SU-DHL-6 (cell line): ENCODE measurements at regions not wholly inside any gene's neighbourhood (a gene's known extent, or its start where the extent isn't known, plus 50 kb on each side); places are given as distances from the start of the nearest gene placed in this dataset.

Experiments used
- H2AFZ ChIP-seq: fragments of 200-600 bp; sonication (generic); 2 replicates; pipeline ENCODE4 v1.6.1; 2014; ENCODE audit warnings: low read depth, mild to moderate bottlenecking, moderate library complexity, mixed read lengths, antibody characterized with exemption, low read length; ENCODE audit not compliant: severe bottlenecking
- H3F3A ChIP-seq: fragments of 200-600 bp; shearing (Covaris generic); 2 replicates; pipeline ENCODE4 v1.6.0; 2016; ENCODE audit warnings: antibody characterized with exemption, mild to moderate bottlenecking; ENCODE audit not compliant: insufficient read depth
- H3K27ac ChIP-seq: fragments of 200-600 bp; sonication (generic); 2 replicates; pipeline ENCODE4 v1.5.1; 2016; ENCODE audit warnings: low read depth, mild to moderate bottlenecking, low read length, moderate library complexity, mixed read lengths
- H3K27me3 ChIP-seq: fragments of 200-600 bp; sonication (generic), shearing (Covaris generic); 2 replicates; pipeline ENCODE4 v1.6.0; 2014; ENCODE audit warnings: mild to moderate bottlenecking, low read length
- H3K36me3 ChIP-seq: fragments of 200-600 bp; sonication (generic); 2 replicates; pipeline ENCODE4 v1.6.1; 2014; ENCODE audit warnings: mild to moderate bottlenecking, low read length, mixed read lengths
- H3K4me2 ChIP-seq: fragments of 300-600, 200-600 bp; shearing (Covaris generic), sonication (generic); 2 replicates; pipeline ENCODE4 v1.6.0; 2014; ENCODE audit warnings: low read length, low read depth, mild to moderate bottlenecking; ENCODE audit not compliant: poor library complexity, severe bottlenecking
- H3K4me3 ChIP-seq: fragments of 200-600 bp; sonication (generic); 2 replicates; pipeline ENCODE4 v1.5.1; 2014; ENCODE audit warnings: antibody characterized with exemption, low read length, mild to moderate bottlenecking, mixed read lengths; ENCODE audit not compliant: insufficient read depth, poor library complexity, severe bottlenecking
- H3K79me2 ChIP-seq: fragments of 200-600 bp; sonication (generic); 2 replicates; pipeline ENCODE4 v1.6.1; 2014; ENCODE audit warnings: mild to moderate bottlenecking, low read length, moderate library complexity; ENCODE audit not compliant: insufficient read depth
- H3K9ac ChIP-seq: fragments of 200-600 bp; sonication (generic); 2 replicates; pipeline ENCODE4 v1.7.0; 2014; ENCODE audit warnings: mild to moderate bottlenecking, low read length
- H3K9me2 ChIP-seq: fragments of 200-600 bp; sonication (generic); replicated peaks from 2 replicates; pipeline ENCODE4 v1.6.1; 2014; ENCODE audit warnings: low read length; ENCODE audit not compliant: insufficient read depth
- H3K9me3 ChIP-seq: fragments of 200-600 bp; sonication (generic); 2 replicates; pipeline ENCODE4 v1.6.1; 2014; ENCODE audit warnings: low read length, mixed read lengths; ENCODE audit not compliant: insufficient read depth
- H4K20me1 ChIP-seq: fragments of 200-600 bp; sonication (generic); 2 replicates; pipeline ENCODE4 v1.6.1; 2014; ENCODE audit warnings: low read depth, mild to moderate bottlenecking, antibody characterized with exemption, low read length, moderate library complexity, mixed read lengths
- CTCF ChIP-seq: fragments of 200-600 bp; sonication (generic); IDR thresholded peaks from one replicate; pipeline ENCODE4 v1.5.1; 2017; ENCODE audit warnings: antibody characterized with exemption, mild to moderate bottlenecking, low read length, moderate library complexity; ENCODE audit not compliant: insufficient read depth, poor library complexity, severe bottlenecking
- EZH2phosphoT487 ChIP-seq: fragments of 200-600 bp; sonication (generic), shearing (Covaris generic); conservative IDR thresholded peaks from 2 replicates; pipeline ENCODE4 v1.6.1; 2018; ENCODE audit warnings: mild to moderate bottlenecking, antibody characterized with exemption, low read length, moderate library complexity, mixed read lengths

DNA sequence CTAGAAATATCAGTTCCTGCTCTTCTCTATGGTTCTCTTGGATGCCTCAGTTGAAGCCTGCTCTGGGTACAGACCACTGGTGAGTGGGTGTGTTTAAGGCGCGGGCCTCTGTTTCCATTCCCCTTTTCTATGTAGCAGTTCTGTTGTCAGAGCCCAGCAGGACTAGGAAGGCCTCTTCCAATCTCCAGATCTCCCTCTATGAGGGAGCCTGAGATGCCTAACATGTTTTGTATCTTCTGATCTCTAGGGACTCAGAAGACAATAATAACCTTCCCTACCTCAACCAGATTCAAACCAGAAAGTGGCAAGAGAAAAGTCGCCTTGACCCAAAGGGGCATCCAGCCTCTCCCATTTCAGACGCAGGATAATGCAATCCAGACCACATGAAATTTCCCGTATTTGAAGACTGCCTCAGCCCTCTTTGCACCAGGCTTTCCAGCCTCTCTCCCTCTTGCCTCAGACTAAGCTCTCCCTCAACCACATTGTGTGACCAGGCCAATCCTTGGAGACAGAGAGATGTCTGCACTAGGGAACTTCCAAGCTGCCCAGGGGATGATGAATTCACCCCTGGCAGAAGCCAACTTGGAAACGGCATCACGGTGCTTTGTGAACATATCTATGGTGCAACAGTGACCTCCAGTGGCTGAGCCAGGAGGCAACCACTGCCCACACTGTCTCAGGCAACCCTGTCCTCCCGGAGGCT is 150.1 kb upstream of the UBASH3B start:
- H3K4me2 ChIP-seq: no peak overlapping the region
- no peaks in the 10 kb centered on the region for H3K9me3 ChIP-seq
- H3K79me2 ChIP-seq: no peaks in the 10 kb centered on the region
- no peak for TF ChIP-seq EZH2phosphoT487
- TF ChIP-seq CTCF: peak; percentile 60
- H3K4me3 ChIP-seq: no peak overlapping the region
- no peaks in the 10 kb centered on the region for H3K9me2 ChIP-seq
- no peaks in the 10 kb centered on the region for H3K27me3 ChIP-seq
- H3K9ac ChIP-seq: no peak overlapping the region
- H3K36me3 ChIP-seq: no peaks in the 10 kb centered on the region
- H2AFZ ChIP-seq: no peak overlapping the region
- H3K27ac ChIP-seq: no peak overlapping the region
- no peaks in the 10 kb centered on the region for H4K20me1 ChIP-seq
- no peaks in the 10 kb centered on the region for H3F3A ChIP-seq

DNA sequence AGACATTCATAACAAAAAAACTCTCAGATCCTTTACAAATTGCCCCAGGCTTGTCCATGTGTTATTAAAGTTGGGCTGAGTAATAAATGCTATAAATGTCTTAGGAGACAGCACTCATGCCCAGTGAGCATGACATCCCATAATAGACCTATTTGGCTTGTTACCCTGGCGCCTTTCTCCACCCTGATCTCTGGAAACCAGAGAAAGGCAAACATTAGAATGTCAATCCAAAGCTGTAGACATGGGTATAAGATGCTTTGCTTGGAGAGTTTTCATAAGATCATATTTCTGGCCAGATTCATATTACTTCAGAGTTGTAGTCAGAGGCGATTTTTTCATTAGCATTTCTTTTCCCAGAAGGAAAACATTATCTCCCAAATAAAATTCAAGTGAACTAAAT is 161.3 kb upstream of the UBASH3B start:
- H2AFZ ChIP-seq: no peak overlapping the region
- H3F3A ChIP-seq: no peaks in the 10 kb centered on the region
- H3K4me3 ChIP-seq: no peak overlapping the region
- no peaks in the 10 kb centered on the region for H3K9me2 ChIP-seq
- no peaks in the 10 kb centered on the region for H3K9me3 ChIP-seq
- no peaks in the 10 kb centered on the region for H3K27me3 ChIP-seq
- H3K36me3 ChIP-seq: no peaks in the 10 kb centered on the region
- H3K4me2 ChIP-seq: no peak overlapping the region
- no peak overlapping the region for H3K9ac ChIP-seq
- no peak overlapping the region for H3K27ac ChIP-seq
- H4K20me1 ChIP-seq: no peaks in the 10 kb centered on the region
- TF ChIP-seq CTCF (no peak), EZH2phosphoT487 (no peak)
- H3K79me2 ChIP-seq: no peaks in the 10 kb centered on the region

DNA sequence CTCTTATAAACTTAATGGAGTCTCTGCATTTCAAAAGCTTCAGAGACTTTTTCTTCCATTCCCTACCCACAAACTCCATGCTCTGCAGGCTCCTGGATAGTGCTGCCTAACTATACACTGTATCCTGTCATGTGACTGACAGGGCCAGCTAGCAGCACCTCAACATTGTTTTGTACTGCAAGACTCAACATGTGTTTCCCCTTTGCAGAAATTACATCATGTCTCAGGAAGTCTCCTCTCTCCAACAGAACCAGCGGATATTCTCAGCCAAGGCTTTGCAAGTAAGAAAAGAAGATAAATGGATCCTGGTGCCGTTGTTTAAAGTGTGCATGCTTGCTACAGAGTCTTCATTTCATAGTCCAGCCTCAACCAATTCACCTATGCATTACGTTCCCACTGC is 164.0 kb upstream of the UBASH3B start:
- TF ChIP-seq CTCF (no peak), EZH2phosphoT487 (no peak)
- Histone ChIP-seq H3K4me2 (no peak overlapping the region), H3F3A (no peaks in the 10 kb centered on the region), H3K9ac (no peak overlapping the region), H4K20me1 (no peaks in the 10 kb centered on the region), H3K9me2 (no peaks in the 10 kb centered on the region), H2AFZ (no peak overlapping the region), H3K4me3 (no peak overlapping the region), H3K79me2 (no peaks in the 10 kb centered on the region), H3K36me3 (no peaks in the 10 kb centered on the region), H3K27ac (no peak overlapping the region), H3K9me3 (no peaks in the 10 kb centered on the region), H3K27me3 (no peaks in the 10 kb centered on the region)
